ENCODE measurements at regions not wholly inside any gene's neighbourhood (a gene's known extent, or its start where the extent isn't known, plus 50 kb on each side); places are given as distances from the start of the nearest gene placed in this dataset.
"Not testable (repeated sequence)": the region's sequence is repeated elsewhere in the genome, so short reads cannot be mapped to it uniquely, and the experiment has no call there.

DNA sequence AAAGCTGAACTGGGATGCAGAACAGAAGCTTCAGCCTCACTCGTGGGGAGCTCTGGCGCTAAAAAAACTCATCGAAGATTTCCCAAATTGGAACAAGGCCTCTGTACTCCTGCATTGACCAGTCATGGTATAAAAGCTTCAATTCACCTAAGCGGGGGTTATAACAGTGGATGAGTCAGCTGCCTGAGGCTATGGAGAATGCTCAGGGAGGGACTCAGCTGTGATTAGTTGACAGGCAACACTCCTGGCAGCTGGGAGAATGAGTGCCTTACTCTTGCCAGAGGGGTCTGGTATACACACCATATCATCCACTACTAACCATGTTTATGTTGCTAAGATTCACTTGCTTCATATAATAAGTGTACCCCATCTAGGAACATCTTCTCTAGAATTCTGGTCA, 350.6 kb upstream of the VRK2 start:
- no peak for ATAC-seq (ENCODE audit: low read depth)
- Mint-ChIP-seq H3K36me3 (ENCODE audit: low read depth) (no peaks in the 10 kb centered on the region), H3K27ac (no peak overlapping the region), H3K9me3 (peaks cover 1% of the 10 kb centered on the region), H3K4me1 (peaks cover 6% of the 10 kb centered on the region), H3K27me3 (no peaks in the 10 kb centered on the region), H3K4me3 (no peak overlapping the region)
- TF ChIP-seq CTCF (IDR thresholded peaks at IDR 0.05), result no peak
- DNase-seq, result no peak
- intact Hi-C loops (cut with micrococcal nuclease), result no loop called here
- ChIA-PET POLR2A (interaction anchor here (0.5 kb wide), 1 partner anchor 129 kb away, joined by 10 read pairs; no protein-coding TSS in a partner anchor), CTCF (no interaction called here)

- H3K4me1 Mint-ChIP-seq, result peaks cover 6% of the 10 kb centered on the region
- H3K36me3 Mint-ChIP-seq (ENCODE audit: low read depth), result no peaks in the 10 kb centered on the region
- H3K27ac Mint-ChIP-seq, result no peak overlapping the region
- POLR2A ChIA-PET, result no interaction called here
- intact Hi-C loops (cut with micrococcal nuclease), result no loop called here
- no peaks in the 10 kb centered on the region for H3K27me3 Mint-ChIP-seq
- no peak for TF ChIP-seq CTCF (IDR thresholded peaks at IDR 0.05)
- H3K4me3 Mint-ChIP-seq, result no peak overlapping the region
- DNase-seq, result no peak
- ATAC-seq (ENCODE audit: low read depth), result no peak
- no peaks in the 10 kb centered on the region for H3K9me3 Mint-ChIP-seq
- CTCF ChIA-PET, result no interaction called here
These were observed 348.2 kb upstream of the VRK2 start for GRCh38 chr2:57698392-57698791.

DNA sequence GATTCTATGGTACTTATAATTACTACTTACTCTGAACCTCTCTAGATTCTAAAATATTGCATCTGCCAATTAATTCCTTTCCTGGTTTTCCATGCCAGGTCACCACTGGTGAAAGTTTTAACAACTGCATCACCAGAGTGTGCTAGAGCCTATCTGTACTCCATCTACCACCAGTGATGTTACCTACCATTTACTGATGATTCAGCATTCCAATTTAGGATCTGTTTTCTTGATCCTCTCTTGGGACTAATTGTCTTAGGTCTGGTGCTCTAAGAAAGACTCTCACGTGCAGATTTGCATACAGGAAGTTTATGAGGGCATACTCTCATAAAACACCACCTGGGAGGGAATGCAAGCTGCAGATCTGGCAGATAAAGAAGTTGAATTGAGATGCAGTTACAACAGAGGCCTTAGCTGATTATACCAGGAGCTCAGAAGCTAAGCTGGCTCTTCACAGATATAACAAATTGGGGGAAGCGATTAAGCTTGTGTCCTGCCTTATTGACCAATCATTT, 347.6 kb upstream of the VRK2 start:
- H3K36me3 Mint-ChIP-seq (ENCODE audit: low read depth), result no peaks in the 10 kb centered on the region
- peaks cover 6% of the 10 kb centered on the region for H3K4me1 Mint-ChIP-seq
- H3K9me3 Mint-ChIP-seq, result no peaks in the 10 kb centered on the region
- no peak overlapping the region for H3K4me3 Mint-ChIP-seq
- intact Hi-C loops (cut with micrococcal nuclease), result no loop called here
- no peak for TF ChIP-seq CTCF (IDR thresholded peaks at IDR 0.05)
- H3K27me3 Mint-ChIP-seq, result no peaks in the 10 kb centered on the region
- CTCF ChIA-PET, result no interaction called here
- ATAC-seq (ENCODE audit: low read depth) (no peak), DNase-seq (no peak)
- POLR2A ChIA-PET, result no interaction called here
- no peak overlapping the region for H3K27ac Mint-ChIP-seq

DNA sequence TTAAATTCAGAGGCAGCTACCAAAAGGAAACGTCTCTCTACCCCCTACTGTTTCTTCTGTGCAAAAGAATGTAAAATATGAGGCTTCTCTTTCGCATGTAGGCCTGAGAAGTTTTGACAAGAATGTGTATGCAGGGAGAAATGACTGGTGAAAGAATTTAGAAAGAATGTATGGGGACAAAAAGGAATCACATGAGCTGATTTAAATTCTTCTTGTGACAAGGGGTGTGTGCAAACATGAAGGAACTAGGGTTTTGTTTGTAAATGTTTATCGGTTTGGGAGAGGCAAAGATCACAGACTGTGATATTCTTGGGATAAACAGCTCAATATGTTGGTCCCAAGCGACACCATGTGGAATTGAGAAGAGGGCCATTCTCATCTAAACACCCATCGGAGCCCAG, 345.2 kb upstream of the VRK2 start:
- H3K27me3 Mint-ChIP-seq, result no peaks in the 10 kb centered on the region
- peaks cover 6% of the 10 kb centered on the region for H3K4me1 Mint-ChIP-seq
- intact Hi-C loops (cut with micrococcal nuclease), result no loop called here
- no peak overlapping the region for H3K4me3 Mint-ChIP-seq
- CTCF ChIA-PET, result no interaction called here
- no peak for TF ChIP-seq CTCF (IDR thresholded peaks at IDR 0.05)
- POLR2A ChIA-PET, result no interaction called here
- ATAC-seq (ENCODE audit: low read depth) (no peak), DNase-seq (no peak)
- H3K9me3 Mint-ChIP-seq, result no peaks in the 10 kb centered on the region
- no peaks in the 10 kb centered on the region for H3K36me3 Mint-ChIP-seq (ENCODE audit: low read depth)
- no peak overlapping the region for H3K27ac Mint-ChIP-seq

DNA sequence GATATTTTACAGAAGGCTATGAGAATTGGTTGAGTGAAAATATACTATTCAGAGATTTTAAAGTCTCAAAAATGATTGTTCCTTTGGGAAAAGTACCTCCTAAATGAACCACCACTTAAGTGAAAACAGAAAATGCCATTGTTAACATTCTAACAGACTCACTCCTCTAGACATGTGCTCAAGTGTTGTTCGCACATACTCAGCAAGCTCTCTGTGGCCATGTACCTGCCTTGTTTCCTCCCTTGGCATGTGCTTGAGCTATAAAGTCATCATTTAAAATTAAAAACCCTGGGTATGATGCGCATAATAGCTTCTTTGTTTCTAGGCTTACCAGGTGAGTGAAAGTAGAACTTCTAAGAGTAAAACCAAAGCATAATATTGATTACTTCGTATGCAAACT, 343.2 kb upstream of the VRK2 start:
- H3K27me3 Mint-ChIP-seq, result no peaks in the 10 kb centered on the region
- peaks cover 6% of the 10 kb centered on the region for H3K4me1 Mint-ChIP-seq
- H3K9me3 Mint-ChIP-seq, result no peaks in the 10 kb centered on the region
- intact Hi-C loops (cut with micrococcal nuclease), result no loop called here
- ChIA-PET CTCF (no interaction called here), POLR2A (no interaction called here)
- ATAC-seq (ENCODE audit: low read depth) (no peak), DNase-seq (no peak)
- H3K27ac Mint-ChIP-seq, result no peak overlapping the region
- no peak overlapping the region for H3K4me3 Mint-ChIP-seq
- TF ChIP-seq CTCF (IDR thresholded peaks at IDR 0.05), result no peak
- H3K36me3 Mint-ChIP-seq (ENCODE audit: low read depth), result no peaks in the 10 kb centered on the region

DNA sequence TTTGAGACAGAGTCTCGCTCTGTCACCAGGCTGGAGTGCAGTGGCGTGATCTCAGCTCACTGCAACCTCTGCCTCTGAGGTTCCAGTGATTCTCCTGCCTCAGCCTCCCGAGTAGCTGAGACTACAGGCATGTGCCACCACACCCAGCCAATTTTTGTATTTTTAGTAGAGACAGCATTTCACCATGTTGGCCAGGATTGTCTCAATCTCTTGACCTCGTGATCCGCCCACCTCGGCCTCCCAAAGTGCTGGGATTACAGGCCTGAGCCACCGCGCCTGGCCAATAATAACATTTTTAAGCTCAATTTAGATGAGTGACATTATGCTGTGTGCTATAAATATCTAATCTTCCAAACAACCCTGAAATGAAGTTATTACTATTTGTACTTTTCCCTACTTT, 338.8 kb upstream of the VRK2 start:
- H3K27ac Mint-ChIP-seq; DNase-seq; H3K27me3 Mint-ChIP-seq; H3K4me1 Mint-ChIP-seq; H3K9me3 Mint-ChIP-seq; H3K4me3 Mint-ChIP-seq; intact Hi-C loops (cut with micrococcal nuclease); ATAC-seq (ENCODE audit: low read depth); POLR2A ChIA-PET; H3K36me3 Mint-ChIP-seq (ENCODE audit: low read depth): not testable (repeated sequence)
- CTCF ChIA-PET, result interaction anchor here (0.7 kb wide), 1 partner anchor 11 kb away, joined by 3 read pairs; no protein-coding TSS in a partner anchor

All from activated B cell treated with CpG ODN at 0.5 μM for 24 hours (primary cell).